PC-9 (cell line): ENCODE measurements at regions not wholly inside any gene's neighbourhood (a gene's known extent, or its start where the extent isn't known, plus 50 kb on each side); places are given as distances from the start of the nearest gene placed in this dataset.

Experiments
- BruUV-seq: library from RNA; stranded (reverse); fragments of 400-500 nt; replicated peaks from 2 replicates; lab custom pipeline; 2021; lab: Mats Ljungman, UMichigan
- CTCF ChIA-PET: fragments of 300-600 bp; sonication (Branson Sonifier 250); formaldehyde crosslinking; loops from one replicate; lab custom pipeline; 2022; ENCODE audit warnings: antibody characterized with exemption; lab: Charles Lee
- POLR2A ChIA-PET: fragments of 300-600 bp; sonication (Branson Sonifier 250); formaldehyde crosslinking; loops from one replicate; lab custom pipeline; 2022; ENCODE audit warnings: antibody characterized with exemption; ENCODE audit not compliant: unreplicated experiment; lab: Charles Lee
- DNase-seq, 2 experiments: peaks; one replicate each; pipeline versions ENCODE4 v3.0.0 to v3.0.0-alpha.2; 2015 to 2022; ENCODE audit warnings: mixed read lengths in 1 of 2
- H2AFZ ChIP-seq: fragments of 200-600 bp; sonication (generic); 2 replicates; pipeline ENCODE4 v1.8.1; 2017; ENCODE audit warnings: antibody characterized with exemption
- H3F3A ChIP-seq: fragments of 200-600 bp; sonication (generic); 2 replicates; pipeline ENCODE4 v1.8.1; 2017; ENCODE audit warnings: antibody characterized with exemption, mild to moderate bottlenecking, low read depth; ENCODE audit not compliant: insufficient read depth
- H3K27ac ChIP-seq: fragments of 200-600 bp; sonication (generic); 2 replicates; pipeline ENCODE4 v1.6.1; 2016; ENCODE audit warnings: mixed run types
- H3K27me3 ChIP-seq: fragments of 200-600 bp; sonication (generic); 2 replicates; pipeline ENCODE4 v1.6.1; 2016; ENCODE audit warnings: low read depth, mixed run types; ENCODE audit not compliant: insufficient read depth
- H3K36me3 ChIP-seq: fragments of 200-600 bp; sonication (generic); 2 replicates; pipeline ENCODE4 v1.6.1; 2016; ENCODE audit warnings: low read depth, mixed run types
- H3K4me1 ChIP-seq: fragments of 200-600 bp; sonication (generic); replicated peaks from 2 replicates; pipeline ENCODE4 v1.6.1; 2016; ENCODE audit warnings: mixed run types; ENCODE audit not compliant: insufficient read depth
- H3K4me2 ChIP-seq: fragments of 200-600 bp; sonication (generic); 2 replicates; pipeline ENCODE4 v1.6.1; 2017; ENCODE audit warnings: mixed run types
- H3K4me3 ChIP-seq: fragments of 200-600 bp; sonication (generic); 2 replicates; pipeline ENCODE4 v1.6.1; 2016; ENCODE audit warnings: mixed run types
- H3K79me2 ChIP-seq: fragments of 200-600 bp; sonication (generic); 2 replicates; pipeline ENCODE4 v1.6.1; 2017; ENCODE audit warnings: low read depth, mixed run types
- H3K9me2 ChIP-seq: fragments of 200-600 bp; sonication (generic); 2 replicates; pipeline ENCODE4 v1.8.1; 2017; ENCODE audit warnings: mild to moderate bottlenecking; ENCODE audit not compliant: insufficient read depth
- H3K9me3 ChIP-seq: fragments of 200-600 bp; sonication (generic); 2 replicates; pipeline ENCODE4 v1.8.1; 2016; ENCODE audit warnings: low read depth; ENCODE audit not compliant: insufficient read depth
- H4K20me1 ChIP-seq: fragments of 200-600 bp; sonication (generic); 2 replicates; pipeline ENCODE4 v1.8.1; 2017; ENCODE audit not compliant: insufficient read depth
- CTCF ChIP-seq: fragments of 200-600 bp; sonication (generic); conservative IDR thresholded peaks from 2 replicates; pipeline ENCODE4 v1.6.1; 2017; ENCODE audit warnings: mixed run types, antibody characterized with exemption, mild to moderate bottlenecking, moderate library complexity
- EZH2 ChIP-seq: fragments of 200-600 bp; sonication (generic); IDR thresholded peaks from 2 replicates; pipeline ENCODE4 v1.8.0; 2017; ENCODE audit warnings: antibody characterized with exemption, low read depth
- intact Hi-C: fragments of 100-400 bp; cut with micrococcal nuclease; formaldehyde crosslinking; loops from one replicate; pipeline ENCODE4 v1.10.0; 2022; ENCODE audit not compliant: unreplicated experiment

DNA sequence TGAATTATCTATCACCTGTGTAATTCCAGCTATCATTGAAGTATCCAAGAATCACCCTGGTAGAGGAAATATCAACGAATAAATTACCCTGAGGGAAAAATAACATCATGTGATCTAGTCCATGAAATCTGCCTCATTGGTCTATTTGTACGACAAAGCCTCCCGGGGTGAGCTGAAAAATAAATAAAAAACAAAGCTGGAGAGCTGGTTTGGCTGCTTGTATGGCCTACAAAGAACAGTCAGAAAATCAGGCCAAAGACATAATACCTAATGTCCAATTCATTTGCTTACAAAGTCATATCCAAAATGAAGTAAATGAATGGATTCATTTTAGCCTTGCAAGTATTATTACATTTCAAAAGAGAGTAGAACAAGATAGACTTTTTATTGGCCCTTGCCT is 449.9 kb downstream of the KLF12 start:
- intact Hi-C loops: no loop called here
- peak overlapping the region; percentile 18; the same call in 1 of the 2 replicates for H3K4me2 ChIP-seq
- no peak for DNase-seq
- TF ChIP-seq CTCF (no peak), EZH2 (no peak)
- H3F3A ChIP-seq: no peaks in the 10 kb centered on the region
- no peaks in the 10 kb centered on the region for H3K79me2 ChIP-seq
- H2AFZ ChIP-seq: no peak overlapping the region
- POLR2A ChIA-PET: interaction anchor here (0.6 kb wide), 1 partner anchor 199 kb away, joined by 3 read pairs; no protein-coding TSS in a partner anchor
- no TSS peak for BruUV-seq
- CTCF ChIA-PET: no interaction called here
- no peaks in the 10 kb centered on the region for H3K27me3 ChIP-seq
- no peaks in the 10 kb centered on the region for H3K9me3 ChIP-seq
- H3K4me3 ChIP-seq: no peak overlapping the region
- no peaks in the 10 kb centered on the region for H3K36me3 ChIP-seq
- H4K20me1 ChIP-seq: no peaks in the 10 kb centered on the region
- no peaks in the 10 kb centered on the region for H3K9me2 ChIP-seq
- no peak overlapping the region for H3K27ac ChIP-seq
- H3K4me1 ChIP-seq: peaks cover 10% of the 10 kb centered on the region; the same call in 1 of the 2 replicates

DNA sequence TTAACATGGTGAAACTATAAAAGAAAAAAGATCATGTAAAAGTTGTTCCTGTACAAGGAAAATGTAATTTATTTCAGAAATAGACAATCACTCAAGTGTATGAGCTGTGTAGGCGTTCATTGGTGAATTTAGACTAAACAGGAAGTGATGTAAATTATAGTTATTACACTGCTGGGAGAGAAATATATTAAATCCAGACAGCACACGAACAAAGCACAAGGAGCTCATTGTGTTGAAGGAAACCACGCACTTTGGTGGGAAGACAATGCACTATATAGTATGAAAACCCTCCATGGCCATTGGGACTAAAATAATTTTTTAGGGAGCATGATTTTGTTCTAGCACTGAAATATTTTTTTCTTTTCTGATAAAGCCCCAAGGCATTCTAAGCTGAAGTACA is 450.5 kb downstream of the KLF12 start:
- Histone ChIP-seq H3K9me3 (no peaks in the 10 kb centered on the region), H3K36me3 (no peaks in the 10 kb centered on the region)

GRCh38 chr13:73681779-73682178 is 452.4 kb downstream of the KLF12 start:
- intact Hi-C loops: no loop called here
- Histone ChIP-seq H4K20me1 (no peaks in the 10 kb centered on the region), H3K4me1 (peaks cover 10% of the 10 kb centered on the region; the same call in 1 of the 2 replicates), H3K9me3 (no peaks in the 10 kb centered on the region), H3K4me2 (no peak overlapping the region), H3K4me3 (no peak overlapping the region), H3K36me3 (no peaks in the 10 kb centered on the region), H3K27me3 (no peaks in the 10 kb centered on the region), H2AFZ (no peak overlapping the region), H3K27ac (no peak overlapping the region), H3K79me2 (no peaks in the 10 kb centered on the region), H3K9me2 (no peaks in the 10 kb centered on the region), H3F3A (no peaks in the 10 kb centered on the region)
- TF ChIP-seq CTCF: no peak
- TF ChIP-seq EZH2: no peak
- ChIA-PET POLR2A (no interaction called here), CTCF (no interaction called here)
- no peak for DNase-seq
- BruUV-seq: no TSS peak

More for the DNA sequence above, 450.5 kb downstream of the KLF12 start:
- TF ChIP-seq CTCF (no peak), EZH2 (no peak)
- Histone ChIP-seq H3K9me2 (no peaks in the 10 kb centered on the region), H3K79me2 (no peaks in the 10 kb centered on the region), H3K4me2 (peak overlapping the region; percentile 18; the same call in 1 of the 2 replicates), H3K27ac (no peak overlapping the region), H3K4me3 (no peak overlapping the region), H4K20me1 (no peaks in the 10 kb centered on the region), H3K27me3 (no peaks in the 10 kb centered on the region), H2AFZ (no peak overlapping the region), H3K4me1 (peaks cover 10% of the 10 kb centered on the region; the same call in 1 of the 2 replicates), H3F3A (no peaks in the 10 kb centered on the region)
- CTCF ChIA-PET: no interaction called here
- POLR2A ChIA-PET: interaction anchor here (0.6 kb wide), 1 partner anchor 199 kb away, joined by 3 read pairs; no protein-coding TSS in a partner anchor
- intact Hi-C loops: no loop called here
- BruUV-seq: no TSS peak
- DNase-seq: no peak
